Loucy (cell line): ENCODE measurements at regions not wholly inside any gene's neighbourhood (a gene's known extent, or its start where the extent isn't known, plus 50 kb on each side); places are given as distances from the start of the nearest gene placed in this dataset.

ENCODE experiments used
- EZH2phosphoT487 ChIP-seq: fragments of 200-600 bp; IDR thresholded peaks from 2 replicates; pipeline ENCODE4 v1.6.1; 2018; ENCODE audit warnings: antibody characterized with exemption, mild to moderate bottlenecking, moderate library complexity, borderline replicate concordance
- TF ChIP-seq, protein P1 (sequence below): fragments of 200-600 bp; sonication (generic); conservative IDR thresholded peaks from 2 replicates; pipeline ENCODE4 v1.5.1; 2014; ENCODE audit warnings: mild to moderate bottlenecking, antibody characterized with exemption, low read length

DNA sequence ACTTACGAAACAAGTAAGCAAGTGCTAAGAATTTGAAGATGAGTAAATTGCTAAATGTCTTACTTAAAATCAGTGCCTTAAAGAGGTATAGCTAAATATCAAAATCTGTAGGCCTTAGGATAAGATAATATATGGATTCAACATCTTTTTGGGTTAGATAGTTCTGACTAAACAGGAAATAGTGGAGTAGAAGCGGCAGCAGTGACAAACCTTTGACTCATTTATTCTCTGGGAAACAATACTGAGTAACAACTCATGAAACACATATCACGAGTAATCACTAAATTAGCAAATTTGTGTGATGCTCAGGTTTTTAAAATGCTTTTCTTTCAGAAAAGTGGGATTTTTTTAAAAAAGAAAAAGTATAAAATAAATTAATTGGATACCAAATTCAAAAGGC lies 762.1 kb upstream of the TYRP1 start:
- TF ChIP-seq, protein P1, sequence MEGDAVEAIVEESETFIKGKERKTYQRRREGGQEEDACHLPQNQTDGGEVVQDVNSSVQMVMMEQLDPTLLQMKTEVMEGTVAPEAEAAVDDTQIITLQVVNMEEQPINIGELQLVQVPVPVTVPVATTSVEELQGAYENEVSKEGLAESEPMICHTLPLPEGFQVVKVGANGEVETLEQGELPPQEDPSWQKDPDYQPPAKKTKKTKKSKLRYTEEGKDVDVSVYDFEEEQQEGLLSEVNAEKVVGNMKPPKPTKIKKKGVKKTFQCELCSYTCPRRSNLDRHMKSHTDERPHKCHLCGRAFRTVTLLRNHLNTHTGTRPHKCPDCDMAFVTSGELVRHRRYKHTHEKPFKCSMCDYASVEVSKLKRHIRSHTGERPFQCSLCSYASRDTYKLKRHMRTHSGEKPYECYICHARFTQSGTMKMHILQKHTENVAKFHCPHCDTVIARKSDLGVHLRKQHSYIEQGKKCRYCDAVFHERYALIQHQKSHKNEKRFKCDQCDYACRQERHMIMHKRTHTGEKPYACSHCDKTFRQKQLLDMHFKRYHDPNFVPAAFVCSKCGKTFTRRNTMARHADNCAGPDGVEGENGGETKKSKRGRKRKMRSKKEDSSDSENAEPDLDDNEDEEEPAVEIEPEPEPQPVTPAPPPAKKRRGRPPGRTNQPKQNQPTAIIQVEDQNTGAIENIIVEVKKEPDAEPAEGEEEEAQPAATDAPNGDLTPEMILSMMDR: no peak
- no peak for TF ChIP-seq EZH2phosphoT487
